SK-N-SH (cell line): ENCODE measurements at regions not wholly inside any gene's neighbourhood (a gene's known extent, or its start where the extent isn't known, plus 50 kb on each side); places are given as distances from the start of the nearest gene placed in this dataset.

Experiments
- MXI1 ChIP-seq: IDR thresholded peaks from 2 replicates; pipeline ENCODE4 v1.6.1; 2012; ENCODE audit warnings: mild to moderate bottlenecking, low read depth, low read length, improper control_type of control experiment
- NRF1 ChIP-seq: IDR thresholded peaks from 2 replicates; pipeline ENCODE4 v1.6.1; 2012; ENCODE audit warnings: low read depth, mild to moderate bottlenecking, low read length
- RAD21 ChIP-seq: IDR thresholded peaks from 2 replicates; pipeline ENCODE4 v1.6.1; 2012; ENCODE audit warnings: mild to moderate bottlenecking, low read length
- TF ChIP-seq, protein P1 (sequence below): fragments of 200-600 bp; sonication (generic); IDR thresholded peaks from 2 replicates; pipeline ENCODE4 v1.6.1; 2017; ENCODE audit warnings: antibody characterized with exemption, mild to moderate bottlenecking, moderate library complexity
- TF ChIP-seq, protein P2 (sequence below): IDR thresholded peaks from 2 replicates; pipeline ENCODE4 v1.6.1; 2012; ENCODE audit warnings: mild to moderate bottlenecking, low read depth, low read length, moderate library complexity
- TF ChIP-seq, protein P3 (sequence below): fragments of 150-350 bp; IDR thresholded peaks from 2 replicates; pipeline ENCODE4 v1.6.1; 2016; ENCODE audit warnings: mild to moderate bottlenecking, low read depth, low read length
- TF ChIP-seq, protein P4 (sequence below): IDR thresholded peaks from 2 replicates; pipeline ENCODE4 v1.4.0; 2012; ENCODE audit warnings: low read depth, borderline replicate concordance

DNA sequence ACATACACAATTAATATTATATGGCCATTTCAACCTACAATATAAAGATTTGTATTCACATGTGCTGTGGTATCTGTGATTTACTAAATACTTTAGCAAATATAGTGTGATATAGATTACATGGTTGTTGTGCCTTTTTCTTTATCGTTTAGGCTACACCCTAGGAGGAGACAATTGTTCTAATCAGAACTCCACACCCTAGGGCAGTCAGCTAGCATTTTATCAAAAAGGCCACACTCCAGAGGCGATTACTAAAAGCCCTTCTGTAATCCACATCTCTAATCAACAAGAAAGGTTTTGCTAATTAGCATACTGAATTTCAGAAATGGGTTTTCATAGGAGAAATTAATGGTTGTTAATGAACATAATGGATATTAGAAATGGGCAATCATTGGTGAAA is 319.5 kb upstream of the NOCT start:
- TF ChIP-seq, protein P1, sequence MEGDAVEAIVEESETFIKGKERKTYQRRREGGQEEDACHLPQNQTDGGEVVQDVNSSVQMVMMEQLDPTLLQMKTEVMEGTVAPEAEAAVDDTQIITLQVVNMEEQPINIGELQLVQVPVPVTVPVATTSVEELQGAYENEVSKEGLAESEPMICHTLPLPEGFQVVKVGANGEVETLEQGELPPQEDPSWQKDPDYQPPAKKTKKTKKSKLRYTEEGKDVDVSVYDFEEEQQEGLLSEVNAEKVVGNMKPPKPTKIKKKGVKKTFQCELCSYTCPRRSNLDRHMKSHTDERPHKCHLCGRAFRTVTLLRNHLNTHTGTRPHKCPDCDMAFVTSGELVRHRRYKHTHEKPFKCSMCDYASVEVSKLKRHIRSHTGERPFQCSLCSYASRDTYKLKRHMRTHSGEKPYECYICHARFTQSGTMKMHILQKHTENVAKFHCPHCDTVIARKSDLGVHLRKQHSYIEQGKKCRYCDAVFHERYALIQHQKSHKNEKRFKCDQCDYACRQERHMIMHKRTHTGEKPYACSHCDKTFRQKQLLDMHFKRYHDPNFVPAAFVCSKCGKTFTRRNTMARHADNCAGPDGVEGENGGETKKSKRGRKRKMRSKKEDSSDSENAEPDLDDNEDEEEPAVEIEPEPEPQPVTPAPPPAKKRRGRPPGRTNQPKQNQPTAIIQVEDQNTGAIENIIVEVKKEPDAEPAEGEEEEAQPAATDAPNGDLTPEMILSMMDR, result no peak
- TF ChIP-seq, protein P2, sequence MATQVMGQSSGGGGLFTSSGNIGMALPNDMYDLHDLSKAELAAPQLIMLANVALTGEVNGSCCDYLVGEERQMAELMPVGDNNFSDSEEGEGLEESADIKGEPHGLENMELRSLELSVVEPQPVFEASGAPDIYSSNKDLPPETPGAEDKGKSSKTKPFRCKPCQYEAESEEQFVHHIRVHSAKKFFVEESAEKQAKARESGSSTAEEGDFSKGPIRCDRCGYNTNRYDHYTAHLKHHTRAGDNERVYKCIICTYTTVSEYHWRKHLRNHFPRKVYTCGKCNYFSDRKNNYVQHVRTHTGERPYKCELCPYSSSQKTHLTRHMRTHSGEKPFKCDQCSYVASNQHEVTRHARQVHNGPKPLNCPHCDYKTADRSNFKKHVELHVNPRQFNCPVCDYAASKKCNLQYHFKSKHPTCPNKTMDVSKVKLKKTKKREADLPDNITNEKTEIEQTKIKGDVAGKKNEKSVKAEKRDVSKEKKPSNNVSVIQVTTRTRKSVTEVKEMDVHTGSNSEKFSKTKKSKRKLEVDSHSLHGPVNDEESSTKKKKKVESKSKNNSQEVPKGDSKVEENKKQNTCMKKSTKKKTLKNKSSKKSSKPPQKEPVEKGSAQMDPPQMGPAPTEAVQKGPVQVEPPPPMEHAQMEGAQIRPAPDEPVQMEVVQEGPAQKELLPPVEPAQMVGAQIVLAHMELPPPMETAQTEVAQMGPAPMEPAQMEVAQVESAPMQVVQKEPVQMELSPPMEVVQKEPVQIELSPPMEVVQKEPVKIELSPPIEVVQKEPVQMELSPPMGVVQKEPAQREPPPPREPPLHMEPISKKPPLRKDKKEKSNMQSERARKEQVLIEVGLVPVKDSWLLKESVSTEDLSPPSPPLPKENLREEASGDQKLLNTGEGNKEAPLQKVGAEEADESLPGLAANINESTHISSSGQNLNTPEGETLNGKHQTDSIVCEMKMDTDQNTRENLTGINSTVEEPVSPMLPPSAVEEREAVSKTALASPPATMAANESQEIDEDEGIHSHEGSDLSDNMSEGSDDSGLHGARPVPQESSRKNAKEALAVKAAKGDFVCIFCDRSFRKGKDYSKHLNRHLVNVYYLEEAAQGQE, result no peak
- TF ChIP-seq RAD21 (no peak), NRF1 (no peak), MXI1 (no peak)
- TF ChIP-seq, protein P3, sequence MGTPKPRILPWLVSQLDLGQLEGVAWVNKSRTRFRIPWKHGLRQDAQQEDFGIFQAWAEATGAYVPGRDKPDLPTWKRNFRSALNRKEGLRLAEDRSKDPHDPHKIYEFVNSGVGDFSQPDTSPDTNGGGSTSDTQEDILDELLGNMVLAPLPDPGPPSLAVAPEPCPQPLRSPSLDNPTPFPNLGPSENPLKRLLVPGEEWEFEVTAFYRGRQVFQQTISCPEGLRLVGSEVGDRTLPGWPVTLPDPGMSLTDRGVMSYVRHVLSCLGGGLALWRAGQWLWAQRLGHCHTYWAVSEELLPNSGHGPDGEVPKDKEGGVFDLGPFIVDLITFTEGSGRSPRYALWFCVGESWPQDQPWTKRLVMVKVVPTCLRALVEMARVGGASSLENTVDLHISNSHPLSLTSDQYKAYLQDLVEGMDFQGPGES, result no peak
- TF ChIP-seq, protein P4, sequence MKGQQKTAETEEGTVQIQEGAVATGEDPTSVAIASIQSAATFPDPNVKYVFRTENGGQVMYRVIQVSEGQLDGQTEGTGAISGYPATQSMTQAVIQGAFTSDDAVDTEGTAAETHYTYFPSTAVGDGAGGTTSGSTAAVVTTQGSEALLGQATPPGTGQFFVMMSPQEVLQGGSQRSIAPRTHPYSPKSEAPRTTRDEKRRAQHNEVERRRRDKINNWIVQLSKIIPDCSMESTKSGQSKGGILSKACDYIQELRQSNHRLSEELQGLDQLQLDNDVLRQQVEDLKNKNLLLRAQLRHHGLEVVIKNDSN, result no peak
